ENCODE measurements at regions not wholly inside any gene's neighbourhood (a gene's known extent, or its start where the extent isn't known, plus 50 kb on each side); places are given as distances from the start of the nearest gene placed in this dataset.

DNA sequence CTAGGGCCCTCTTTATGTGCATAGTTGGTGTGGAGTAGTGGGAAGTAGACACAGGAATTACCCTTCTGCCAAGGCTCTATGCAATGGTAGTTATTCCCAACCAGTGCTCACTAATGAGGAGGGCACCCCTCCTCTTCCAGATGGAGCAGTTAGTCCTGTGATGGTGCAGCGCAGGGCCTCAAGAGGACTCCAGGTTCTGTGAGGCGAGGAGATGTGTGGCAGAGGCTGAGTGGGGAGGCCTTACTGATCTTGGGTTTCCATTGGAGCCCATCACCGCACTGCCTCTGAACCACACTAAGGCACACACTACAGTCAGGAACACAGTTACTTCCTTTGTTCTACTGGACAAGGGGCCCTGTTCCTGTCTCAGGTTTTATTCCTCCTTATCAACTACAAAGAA lies 122.5 kb upstream of the POU3F1 start:
- TF ChIP-seq, protein P1, sequence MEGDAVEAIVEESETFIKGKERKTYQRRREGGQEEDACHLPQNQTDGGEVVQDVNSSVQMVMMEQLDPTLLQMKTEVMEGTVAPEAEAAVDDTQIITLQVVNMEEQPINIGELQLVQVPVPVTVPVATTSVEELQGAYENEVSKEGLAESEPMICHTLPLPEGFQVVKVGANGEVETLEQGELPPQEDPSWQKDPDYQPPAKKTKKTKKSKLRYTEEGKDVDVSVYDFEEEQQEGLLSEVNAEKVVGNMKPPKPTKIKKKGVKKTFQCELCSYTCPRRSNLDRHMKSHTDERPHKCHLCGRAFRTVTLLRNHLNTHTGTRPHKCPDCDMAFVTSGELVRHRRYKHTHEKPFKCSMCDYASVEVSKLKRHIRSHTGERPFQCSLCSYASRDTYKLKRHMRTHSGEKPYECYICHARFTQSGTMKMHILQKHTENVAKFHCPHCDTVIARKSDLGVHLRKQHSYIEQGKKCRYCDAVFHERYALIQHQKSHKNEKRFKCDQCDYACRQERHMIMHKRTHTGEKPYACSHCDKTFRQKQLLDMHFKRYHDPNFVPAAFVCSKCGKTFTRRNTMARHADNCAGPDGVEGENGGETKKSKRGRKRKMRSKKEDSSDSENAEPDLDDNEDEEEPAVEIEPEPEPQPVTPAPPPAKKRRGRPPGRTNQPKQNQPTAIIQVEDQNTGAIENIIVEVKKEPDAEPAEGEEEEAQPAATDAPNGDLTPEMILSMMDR (IDR thresholded peaks at IDR 0.05), result no peak
- TF ChIP-seq EZH2 (IDR thresholded peaks at IDR 0.05) (no peak), EZH2phosphoT487 (IDR thresholded peaks at IDR 0.05) (no peak)
